SK-N-MC (cell line): ENCODE measurements at regions not wholly inside any gene's neighbourhood (a gene's known extent, or its start where the extent isn't known, plus 50 kb on each side); places are given as distances from the start of the nearest gene placed in this dataset.

Source experiments
- DNase-seq: peaks from one replicate; pipeline ENCODE4 v3.0.0-alpha.2; 2011; ENCODE audit warnings: low read depth, low spot score
- H3K27ac ChIP-seq: fragments of 200-600 bp; sonication (generic); 2 replicates; pipeline ENCODE4 v1.5.1; 2016; ENCODE audit warnings: mixed run types
- H3K36me3 ChIP-seq: fragments of 200-600 bp; sonication (generic); 2 replicates; pipeline ENCODE4 v1.6.1; 2017; ENCODE audit warnings: antibody characterized with exemption, low read length, mixed read lengths; ENCODE audit not compliant: insufficient read depth
- H3K4me3 ChIP-seq: fragments of 200-600 bp; sonication (generic); 2 replicates; pipeline ENCODE4 v1.5.1; 2016
- H3K9ac ChIP-seq: fragments of 200-600 bp; sonication (generic); 2 replicates; pipeline ENCODE4 v1.8.0; 2017; ENCODE audit warnings: mixed run types, mixed read lengths; ENCODE audit not compliant: insufficient read length
- H3K9me3 ChIP-seq: fragments of 200-600 bp; sonication (generic); 2 replicates; pipeline ENCODE4 v1.6.1; 2017; ENCODE audit warnings: low read depth, mild to moderate bottlenecking, antibody characterized with exemption, low read length, moderate library complexity, mixed read lengths
- EZH2 ChIP-seq: fragments of 200-600 bp; sonication (generic); IDR thresholded peaks from one replicate; pipeline ENCODE4 v1.6.1; 2017; ENCODE audit warnings: antibody characterized with exemption
- FOXP2 ChIP-seq: optimal IDR thresholded peaks from 2 replicates; pipeline ENCODE3; 2011; ENCODE audit warnings: mild to moderate bottlenecking, moderate library complexity; ENCODE audit not compliant: insufficient read depth; ENCODE audit errors: extremely low read length, control extremely low read depth
- POLR2AphosphoS5 ChIP-seq: IDR thresholded peaks from 2 replicates; pipeline ENCODE4 v1.6.1; 2012; ENCODE audit warnings: mild to moderate bottlenecking, low read depth, low read length, borderline replicate concordance

- Histone ChIP-seq H3K9me3 (no peaks in the 10 kb centered on the region), H3K27ac (no peak overlapping the region), H3K9ac (no peak overlapping the region), H3K4me3 (no peak overlapping the region), H3K36me3 (no peaks in the 10 kb centered on the region)
- TF ChIP-seq POLR2AphosphoS5 (no peak), FOXP2 (no peak), EZH2 (no peak)
- no peak for DNase-seq
Measured at GRCh38 chr12:131482199-131482598, 228.7 kb upstream of the SFSWAP start.

- no peaks in the 10 kb centered on the region for H3K9me3 ChIP-seq
- H3K9ac ChIP-seq: no peak overlapping the region
- DNase-seq: no peak
- no peak overlapping the region for H3K27ac ChIP-seq
- H3K36me3 ChIP-seq: no peaks in the 10 kb centered on the region
- no peak overlapping the region for H3K4me3 ChIP-seq
- TF ChIP-seq FOXP2 (no peak), EZH2 (no peak)
Measured at GRCh38 chr12:131482686-131483085, 228.2 kb upstream of the SFSWAP start.

GRCh38 chr12:131486451-131487230 lies 224.2 kb upstream of the SFSWAP start:
- H3K36me3 ChIP-seq: no peaks in the 10 kb centered on the region
- H3K27ac ChIP-seq: no peak overlapping the region
- DNase-seq: no peak

GRCh38 chr12:131487388-131488124 lies 223.3 kb upstream of the SFSWAP start:
- no peak overlapping the region for H3K27ac ChIP-seq
- no peak overlapping the region for H3K9ac ChIP-seq
- TF ChIP-seq POLR2AphosphoS5: no peak
- TF ChIP-seq FOXP2: no peak
- TF ChIP-seq EZH2: no peak
- H3K9me3 ChIP-seq: no peaks in the 10 kb centered on the region
- no peak overlapping the region for H3K4me3 ChIP-seq
- no peaks in the 10 kb centered on the region for H3K36me3 ChIP-seq
- no peak for DNase-seq

More at GRCh38 chr12:131486451-131487230, 224.2 kb upstream of the SFSWAP start:
- Histone ChIP-seq H3K4me3 (no peak overlapping the region), H3K9me3 (no peaks in the 10 kb centered on the region), H3K9ac (no peak overlapping the region)
- TF ChIP-seq EZH2 (no peak), POLR2AphosphoS5 (no peak), FOXP2 (no peak)

GRCh38 chr12:131489718-131490117 lies 221.2 kb upstream of the SFSWAP start:
- Histone ChIP-seq H3K9ac (no peak overlapping the region), H3K9me3 (no peaks in the 10 kb centered on the region), H3K4me3 (no peak overlapping the region), H3K27ac (no peak overlapping the region), H3K36me3 (no peaks in the 10 kb centered on the region)
- no peak for DNase-seq
- TF ChIP-seq EZH2 (no peak), FOXP2 (no peak), POLR2AphosphoS5 (no peak)

GRCh38 chr12:131491155-131491554 lies 219.7 kb upstream of the SFSWAP start:
- Histone ChIP-seq H3K9ac (no peak overlapping the region), H3K36me3 (no peaks in the 10 kb centered on the region), H3K9me3 (no peaks in the 10 kb centered on the region), H3K4me3 (no peak overlapping the region), H3K27ac (no peak overlapping the region)
- DNase-seq: no peak
- TF ChIP-seq POLR2AphosphoS5 (no peak), FOXP2 (no peak), EZH2 (no peak)

- Histone ChIP-seq H3K9me3 (no peaks in the 10 kb centered on the region), H3K36me3 (no peaks in the 10 kb centered on the region), H3K9ac (no peak overlapping the region), H3K4me3 (no peak overlapping the region), H3K27ac (no peak overlapping the region)
- no peak for DNase-seq
- TF ChIP-seq FOXP2 (no peak), EZH2 (no peak), POLR2AphosphoS5 (no peak)
Measured at GRCh38 chr12:131491916-131492490, 218.9 kb upstream of the SFSWAP start.

- H3K27ac ChIP-seq: no peak overlapping the region
- H3K9me3 ChIP-seq: no peaks in the 10 kb centered on the region
- TF ChIP-seq EZH2: no peak
- TF ChIP-seq POLR2AphosphoS5: no peak
- TF ChIP-seq FOXP2: no peak
- DNase-seq: no peak
- H3K9ac ChIP-seq: no peak overlapping the region
- no peaks in the 10 kb centered on the region for H3K36me3 ChIP-seq
- H3K4me3 ChIP-seq: no peak overlapping the region
Measured at GRCh38 chr12:131493068-131493826, 217.6 kb upstream of the SFSWAP start.
